ENCODE measurements at regions not wholly inside any gene's neighbourhood (a gene's known extent, or its start where the extent isn't known, plus 50 kb on each side); places are given as distances from the start of the nearest gene placed in this dataset.
A peak's percentile ranks its signal among the peaks of the same experiment; 100 is the strongest.

GRCh38 chr3:30170681-30171438, 435.5 kb upstream of the TGFBR2 start:
- DNase-seq: no peak

DNA sequence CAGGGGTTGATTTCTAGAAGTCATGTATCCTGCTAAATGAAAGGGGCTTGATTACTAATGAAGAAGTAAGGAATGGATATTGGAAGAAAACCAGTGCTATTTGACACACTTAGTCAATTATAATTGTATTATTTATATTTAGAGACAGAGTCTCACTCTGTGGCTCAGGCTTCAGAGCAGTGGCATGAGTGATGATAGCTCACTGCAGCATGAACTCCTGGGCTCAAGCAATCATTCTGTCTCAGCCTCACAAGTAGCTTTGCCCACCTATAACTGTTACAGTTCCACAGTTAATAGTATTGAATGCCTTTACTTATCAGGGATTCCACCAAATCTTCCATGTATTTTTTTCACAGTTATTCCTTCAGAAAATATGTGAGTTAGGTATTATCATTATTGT, 432.0 kb upstream of the TGFBR2 start:
- DNase-seq: no peak

DNA sequence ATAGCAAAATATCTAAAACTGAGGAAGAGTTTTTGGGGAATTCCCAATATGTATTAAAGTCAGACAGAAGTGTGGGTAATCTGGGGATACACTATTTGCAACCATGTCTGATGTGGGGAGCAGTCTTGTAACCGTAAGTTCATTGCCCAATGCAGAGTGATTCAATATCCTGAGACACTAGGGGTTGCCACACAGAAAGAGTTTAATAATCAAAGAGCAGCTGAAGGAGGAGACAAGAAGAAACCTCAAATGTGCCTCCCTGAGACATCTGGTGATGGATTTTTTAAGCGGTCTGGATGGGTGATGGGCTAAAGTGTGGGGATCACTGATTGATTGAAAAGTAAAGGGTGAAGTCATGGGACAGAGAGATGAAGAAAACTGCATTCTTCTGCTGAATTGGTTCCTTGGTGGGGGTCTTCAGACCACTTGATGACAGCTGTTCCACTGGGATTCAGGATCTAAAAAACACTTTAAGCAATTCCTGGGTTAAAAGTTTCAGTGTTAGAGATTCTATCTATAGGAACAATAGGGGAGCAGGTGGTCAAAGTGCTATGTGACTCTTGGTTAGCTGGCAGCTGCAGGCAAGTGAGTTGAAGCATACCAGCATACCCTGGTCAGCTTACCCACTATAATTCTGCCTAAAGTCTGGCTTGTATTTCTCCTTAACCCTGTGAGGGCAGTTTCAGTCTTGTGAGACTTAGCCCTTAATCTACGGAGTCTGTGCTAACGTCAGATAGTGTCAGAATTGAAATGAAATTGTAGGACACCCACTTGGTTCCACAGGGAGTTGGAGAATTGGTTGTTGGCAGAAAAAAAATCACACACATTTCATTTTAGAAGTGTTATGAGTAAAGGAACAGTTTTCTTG, 425.9 kb upstream of the TGFBR2 start:
- DNase-seq: no peak

- no peak for DNase-seq
Observed at GRCh38 chr3:30181178-30181465, 425.3 kb upstream of the TGFBR2 start.

DNA sequence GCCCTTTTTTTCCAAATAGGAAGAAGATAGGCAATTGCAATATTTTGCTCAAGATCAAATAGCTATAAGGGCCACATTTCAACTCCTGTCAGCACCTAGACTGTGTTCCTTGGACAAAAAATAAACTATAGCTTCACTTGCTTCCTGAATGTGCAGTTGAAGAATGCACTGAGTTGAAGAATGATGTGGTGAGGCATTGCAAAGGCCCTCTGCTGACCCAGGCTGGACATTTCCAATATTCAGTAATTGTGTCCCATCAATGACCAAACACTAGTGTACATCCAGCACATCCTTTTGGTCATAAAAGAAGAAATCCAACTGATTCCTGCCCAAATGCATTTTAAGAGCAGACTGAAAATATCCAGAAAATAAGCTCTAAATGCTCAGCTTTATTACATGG, 424.8 kb upstream of the TGFBR2 start:
- DNase-seq: no peak

DNA sequence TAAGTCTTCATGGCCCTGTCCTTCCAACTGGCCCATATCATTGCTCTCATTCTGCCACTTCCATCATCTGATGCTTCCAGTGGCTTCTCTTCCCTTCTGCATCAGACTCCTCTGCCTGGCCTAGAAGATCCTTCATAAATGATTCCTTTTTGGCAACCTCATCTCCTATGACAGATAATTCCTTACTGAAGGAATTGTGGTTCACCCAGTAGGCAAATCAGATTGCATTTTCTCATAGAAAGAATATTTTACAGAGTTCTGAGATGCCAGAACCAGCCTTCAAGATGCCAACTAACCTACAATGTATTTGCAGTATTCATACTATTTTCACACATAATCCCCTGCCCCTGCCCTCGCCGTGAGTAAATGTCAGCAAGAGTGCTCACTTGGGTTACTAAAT, 423.0 kb upstream of the TGFBR2 start:
- no peak for DNase-seq

GRCh38 chr3:30184091-30184810, 422.1 kb upstream of the TGFBR2 start:
- no peak for DNase-seq

DNA sequence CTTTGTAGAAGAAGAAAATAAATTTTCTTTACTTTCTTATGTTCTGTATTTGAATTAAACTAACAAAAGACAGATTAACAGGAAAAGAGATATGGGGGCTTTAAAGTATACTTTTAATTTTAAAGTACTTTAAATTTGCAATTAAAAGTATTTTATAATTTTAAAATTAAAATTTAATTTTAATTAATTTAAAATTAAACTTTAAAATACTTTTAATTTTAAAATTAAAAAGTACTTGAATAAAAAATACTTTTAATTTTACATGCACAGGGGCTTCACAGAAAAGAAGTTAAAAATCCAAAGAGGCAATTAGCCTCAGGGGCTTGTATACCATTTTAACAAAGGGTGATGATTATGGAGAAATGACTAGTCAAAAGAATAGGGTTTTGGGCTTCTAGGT, 420.5 kb upstream of the TGFBR2 start:
- no peak for DNase-seq

DNA sequence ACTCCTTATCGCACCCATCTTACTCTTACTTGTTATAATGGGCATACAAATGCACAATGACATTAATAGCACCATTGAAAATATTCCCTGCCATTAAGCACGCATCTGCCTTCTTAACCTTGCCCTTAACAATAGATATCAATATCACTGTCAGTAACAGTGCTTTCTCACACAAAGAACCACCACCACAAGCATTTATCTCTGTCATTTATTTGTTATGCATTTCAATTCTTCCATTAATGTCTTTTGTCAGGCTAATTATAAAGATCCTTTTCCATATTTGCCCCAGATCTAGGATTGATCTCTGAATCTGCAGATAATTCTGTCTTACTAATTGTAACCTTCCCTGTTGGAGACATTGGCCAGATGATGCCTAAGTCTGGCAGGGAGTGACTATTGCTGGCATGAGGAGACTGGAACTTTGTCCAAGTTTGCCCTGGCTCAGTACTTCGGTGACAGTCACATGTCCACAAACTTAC, 419.6 kb upstream of the TGFBR2 start:
- DNase-seq: no peak

- no peak for DNase-seq
Observed at GRCh38 chr3:30187366-30187765, 419.0 kb upstream of the TGFBR2 start.

GRCh38 chr3:30188713-30189112, 417.7 kb upstream of the TGFBR2 start:
- DNase-seq: no peak

DNA sequence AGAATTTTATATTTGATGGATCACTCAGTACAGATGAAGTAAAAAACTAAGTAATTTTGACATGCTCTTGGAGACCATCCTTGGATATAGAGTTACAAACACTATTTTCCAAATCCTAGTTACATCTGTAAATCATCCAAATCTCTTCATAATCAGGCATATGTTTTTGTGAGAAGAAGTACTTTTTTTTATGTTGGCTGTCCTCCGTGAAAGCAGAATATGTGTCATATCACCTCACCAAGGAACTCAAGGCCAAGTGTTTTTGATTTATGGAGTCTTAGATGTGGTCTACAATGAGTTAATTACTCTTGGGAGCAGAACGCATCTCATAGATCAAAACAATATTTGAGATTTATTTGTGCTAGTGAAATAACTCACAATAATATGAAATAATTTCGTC, 416.5 kb upstream of the TGFBR2 start:
- no peak for DNase-seq

GRCh38 chr3:30193625-30194044, 412.8 kb upstream of the TGFBR2 start:
- no peak for DNase-seq

GRCh38 chr3:30195352-30195751, 411.0 kb upstream of the TGFBR2 start:
- no peak for DNase-seq

DNA sequence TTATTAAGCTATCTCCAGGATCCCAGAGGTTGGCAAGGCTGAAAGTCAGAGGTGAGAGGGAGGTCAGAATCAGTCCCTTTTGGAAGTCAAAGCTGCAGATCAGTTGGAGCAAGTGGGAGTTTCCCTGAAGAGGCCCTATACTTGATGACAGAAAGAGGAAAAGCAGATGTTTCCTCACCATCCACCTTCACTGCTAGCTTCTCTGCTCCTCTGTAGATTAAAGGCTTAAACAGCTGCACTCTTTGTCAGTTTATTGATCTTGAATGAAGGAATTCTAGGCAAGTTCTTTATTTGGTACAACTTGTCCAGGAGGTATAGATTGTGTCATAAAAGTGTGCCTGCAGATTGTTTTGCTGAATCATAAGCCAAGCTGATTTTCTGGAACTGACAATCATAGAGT, 408.2 kb upstream of the TGFBR2 start:
- no peak for DNase-seq

- DNase-seq: peak; percentile 69
Observed at GRCh38 chr3:30199096-30199759, 407.2 kb upstream of the TGFBR2 start.

DNA sequence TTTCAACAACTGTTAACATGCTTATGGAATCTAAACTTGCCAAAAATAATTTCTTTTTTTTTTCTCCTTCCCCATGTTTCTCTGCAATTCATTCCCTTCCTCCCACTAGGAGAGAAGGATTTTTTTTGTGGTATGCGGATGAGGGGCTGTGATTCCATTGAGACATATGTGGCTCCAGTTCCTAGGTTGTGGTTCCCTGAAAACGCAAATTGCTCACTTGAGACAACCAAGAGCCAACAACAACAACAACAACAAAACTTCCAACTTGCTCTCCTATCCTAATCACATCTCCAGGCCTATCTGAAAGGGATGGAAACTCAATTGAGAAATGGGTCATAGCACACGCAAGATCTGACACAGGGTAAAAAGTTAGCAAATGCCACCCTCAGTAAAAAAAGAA, 406.5 kb upstream of the TGFBR2 start:
- DNase-seq: no peak

GRCh38 chr3:30201715-30202114, 404.7 kb upstream of the TGFBR2 start:
- no peak for DNase-seq

DNA sequence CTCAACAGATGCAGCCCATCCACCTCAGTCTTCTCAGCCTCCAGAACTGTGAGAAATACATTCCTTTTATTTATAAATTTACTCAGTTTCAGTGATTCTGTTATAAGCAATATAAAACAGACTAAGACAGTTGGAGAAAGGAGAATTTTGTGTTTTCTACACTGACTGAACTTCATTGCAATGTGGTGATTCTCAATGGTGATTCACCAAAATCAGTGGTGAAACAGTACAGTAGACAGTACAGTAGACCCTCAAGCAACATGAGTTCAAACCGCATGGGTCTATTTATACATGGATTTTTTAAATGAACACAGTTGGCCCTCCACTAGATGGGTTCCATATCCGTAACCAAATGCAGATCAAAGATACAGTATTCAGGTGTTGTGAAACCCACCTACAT, 403.1 kb upstream of the TGFBR2 start:
- no peak for DNase-seq

- no peak for DNase-seq
Observed at GRCh38 chr3:30204126-30204525, 402.3 kb upstream of the TGFBR2 start.

DNA sequence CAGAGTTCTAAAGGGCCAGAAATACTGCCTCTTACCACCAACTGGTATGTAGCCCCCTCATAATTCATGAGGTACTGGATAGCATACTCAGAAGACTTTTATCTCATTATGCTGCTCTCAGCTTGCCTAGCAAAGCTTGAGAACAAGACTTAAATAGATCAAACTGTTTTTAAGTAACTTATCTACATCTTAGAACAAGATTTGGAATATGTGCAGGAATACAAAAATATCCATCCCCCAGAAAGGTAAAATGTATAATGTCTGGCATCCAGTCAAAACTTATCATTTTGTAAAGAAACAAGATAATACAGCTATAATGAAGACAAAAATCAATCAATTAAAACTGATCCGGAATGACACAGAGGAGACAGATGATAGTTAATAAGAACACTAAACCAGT, 400.4 kb upstream of the TGFBR2 start:
- no peak for DNase-seq

DNA sequence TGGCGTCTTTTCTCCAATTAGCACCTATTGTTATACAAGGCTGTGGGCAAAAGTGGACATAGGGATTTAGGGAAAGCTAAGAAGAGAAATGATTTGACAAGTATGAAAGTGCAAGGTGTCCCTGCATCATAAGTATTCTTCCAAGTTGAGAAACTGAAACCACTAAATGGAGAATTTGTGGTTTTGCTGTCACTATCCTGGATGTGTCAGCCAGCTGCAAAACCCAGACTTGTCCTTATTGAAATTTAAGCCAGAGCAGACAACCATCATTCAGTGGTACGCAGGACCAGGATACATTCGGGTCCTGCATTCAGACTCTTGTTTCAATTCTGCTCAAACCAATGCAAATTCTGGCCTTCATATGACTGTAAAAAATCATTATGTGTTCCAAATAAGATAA, 384.8 kb upstream of the TGFBR2 start:
- DNase-seq: no peak

- DNase-seq: no peak
Observed at GRCh38 chr3:30222441-30222840, 384.0 kb upstream of the TGFBR2 start.
